HL-60 (cell line): ENCODE measurements at regions not wholly inside any gene's neighbourhood (a gene's known extent, or its start where the extent isn't known, plus 50 kb on each side); places are given as distances from the start of the nearest gene placed in this dataset.
A peak's percentile ranks its signal among the peaks of the same experiment; 100 is the strongest.

Experiments used
- DNase-seq, 2 experiments: peaks; one replicate each; pipeline ENCODE4 v3.0.0-alpha.2; 2010 to 2020; ENCODE audit warnings: low read depth in 1 of 2, low spot score in 1 of 2
- H3K27ac ChIP-seq: fragments of 250-450 bp; sonication (Bioruptor Pico); replicated peaks from 2 replicates; pipeline ENCODE4 v1.5.1; 2020; ENCODE audit warnings: mild to moderate bottlenecking, moderate library complexity
- H3K27me3 ChIP-seq: fragments of 250-450 bp; sonication (Bioruptor Pico); 2 replicates; pipeline ENCODE4 v1.5.1; 2021; ENCODE audit warnings: mild to moderate bottlenecking, moderate library complexity; ENCODE audit not compliant: insufficient read depth, poor library complexity, severe bottlenecking
- H3K4me3 ChIP-seq: replicated peaks from 2 replicates; pipeline ENCODE4 v1.5.1; 2011; ENCODE audit warnings: mild to moderate bottlenecking, control low read depth, low read length; ENCODE audit not compliant: insufficient read depth
- GABPA ChIP-seq: IDR thresholded peaks from 2 replicates; pipeline ENCODE4 v1.6.1; 2012; ENCODE audit warnings: low read depth
- POLR2AphosphoS5 ChIP-seq: IDR thresholded peaks from 2 replicates; pipeline ENCODE4 v1.6.1; 2012; ENCODE audit warnings: low read depth
- SPI1 ChIP-seq: IDR thresholded peaks from 2 replicates; pipeline ENCODE4 v1.6.1; 2012; ENCODE audit warnings: low read depth, mild to moderate bottlenecking, borderline replicate concordance
- TF ChIP-seq, protein P1 (sequence below): IDR thresholded peaks from one replicate; pipeline ENCODE4 v1.5.1; 2011; ENCODE audit warnings: low read length, control low read depth, inconsistent platforms; ENCODE audit not compliant: insufficient read depth
- TF ChIP-seq, protein P2 (sequence below): IDR thresholded peaks from 2 replicates; pipeline ENCODE4 v1.6.1; 2012; ENCODE audit warnings: low read depth; ENCODE audit not compliant: insufficient replicate concordance

GRCh38 chr14:34300882-34301734, 160.9 kb downstream of the SPTSSA start:
- H3K4me3 ChIP-seq, result no peak overlapping the region
- DNase-seq, result peak in 1 of 2 experiments; percentile 8
- no peak for TF ChIP-seq GABPA
- TF ChIP-seq, protein P1, sequence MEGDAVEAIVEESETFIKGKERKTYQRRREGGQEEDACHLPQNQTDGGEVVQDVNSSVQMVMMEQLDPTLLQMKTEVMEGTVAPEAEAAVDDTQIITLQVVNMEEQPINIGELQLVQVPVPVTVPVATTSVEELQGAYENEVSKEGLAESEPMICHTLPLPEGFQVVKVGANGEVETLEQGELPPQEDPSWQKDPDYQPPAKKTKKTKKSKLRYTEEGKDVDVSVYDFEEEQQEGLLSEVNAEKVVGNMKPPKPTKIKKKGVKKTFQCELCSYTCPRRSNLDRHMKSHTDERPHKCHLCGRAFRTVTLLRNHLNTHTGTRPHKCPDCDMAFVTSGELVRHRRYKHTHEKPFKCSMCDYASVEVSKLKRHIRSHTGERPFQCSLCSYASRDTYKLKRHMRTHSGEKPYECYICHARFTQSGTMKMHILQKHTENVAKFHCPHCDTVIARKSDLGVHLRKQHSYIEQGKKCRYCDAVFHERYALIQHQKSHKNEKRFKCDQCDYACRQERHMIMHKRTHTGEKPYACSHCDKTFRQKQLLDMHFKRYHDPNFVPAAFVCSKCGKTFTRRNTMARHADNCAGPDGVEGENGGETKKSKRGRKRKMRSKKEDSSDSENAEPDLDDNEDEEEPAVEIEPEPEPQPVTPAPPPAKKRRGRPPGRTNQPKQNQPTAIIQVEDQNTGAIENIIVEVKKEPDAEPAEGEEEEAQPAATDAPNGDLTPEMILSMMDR, result peak; percentile 10
- no peaks in the 10 kb centered on the region for H3K27me3 ChIP-seq
- H3K27ac ChIP-seq, result no peak overlapping the region

GRCh38 chr14:34300330-34300729, 161.7 kb downstream of the SPTSSA start:
- H3K4me3 ChIP-seq, result no peak overlapping the region
- no peaks in the 10 kb centered on the region for H3K27me3 ChIP-seq
- DNase-seq, result no peak
- TF ChIP-seq SPI1 (no peak), GABPA (no peak), POLR2AphosphoS5 (no peak)
- TF ChIP-seq, protein P1, result no peak
- TF ChIP-seq, protein P2, sequence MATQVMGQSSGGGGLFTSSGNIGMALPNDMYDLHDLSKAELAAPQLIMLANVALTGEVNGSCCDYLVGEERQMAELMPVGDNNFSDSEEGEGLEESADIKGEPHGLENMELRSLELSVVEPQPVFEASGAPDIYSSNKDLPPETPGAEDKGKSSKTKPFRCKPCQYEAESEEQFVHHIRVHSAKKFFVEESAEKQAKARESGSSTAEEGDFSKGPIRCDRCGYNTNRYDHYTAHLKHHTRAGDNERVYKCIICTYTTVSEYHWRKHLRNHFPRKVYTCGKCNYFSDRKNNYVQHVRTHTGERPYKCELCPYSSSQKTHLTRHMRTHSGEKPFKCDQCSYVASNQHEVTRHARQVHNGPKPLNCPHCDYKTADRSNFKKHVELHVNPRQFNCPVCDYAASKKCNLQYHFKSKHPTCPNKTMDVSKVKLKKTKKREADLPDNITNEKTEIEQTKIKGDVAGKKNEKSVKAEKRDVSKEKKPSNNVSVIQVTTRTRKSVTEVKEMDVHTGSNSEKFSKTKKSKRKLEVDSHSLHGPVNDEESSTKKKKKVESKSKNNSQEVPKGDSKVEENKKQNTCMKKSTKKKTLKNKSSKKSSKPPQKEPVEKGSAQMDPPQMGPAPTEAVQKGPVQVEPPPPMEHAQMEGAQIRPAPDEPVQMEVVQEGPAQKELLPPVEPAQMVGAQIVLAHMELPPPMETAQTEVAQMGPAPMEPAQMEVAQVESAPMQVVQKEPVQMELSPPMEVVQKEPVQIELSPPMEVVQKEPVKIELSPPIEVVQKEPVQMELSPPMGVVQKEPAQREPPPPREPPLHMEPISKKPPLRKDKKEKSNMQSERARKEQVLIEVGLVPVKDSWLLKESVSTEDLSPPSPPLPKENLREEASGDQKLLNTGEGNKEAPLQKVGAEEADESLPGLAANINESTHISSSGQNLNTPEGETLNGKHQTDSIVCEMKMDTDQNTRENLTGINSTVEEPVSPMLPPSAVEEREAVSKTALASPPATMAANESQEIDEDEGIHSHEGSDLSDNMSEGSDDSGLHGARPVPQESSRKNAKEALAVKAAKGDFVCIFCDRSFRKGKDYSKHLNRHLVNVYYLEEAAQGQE, result no peak
- no peak overlapping the region for H3K27ac ChIP-seq

DNA sequence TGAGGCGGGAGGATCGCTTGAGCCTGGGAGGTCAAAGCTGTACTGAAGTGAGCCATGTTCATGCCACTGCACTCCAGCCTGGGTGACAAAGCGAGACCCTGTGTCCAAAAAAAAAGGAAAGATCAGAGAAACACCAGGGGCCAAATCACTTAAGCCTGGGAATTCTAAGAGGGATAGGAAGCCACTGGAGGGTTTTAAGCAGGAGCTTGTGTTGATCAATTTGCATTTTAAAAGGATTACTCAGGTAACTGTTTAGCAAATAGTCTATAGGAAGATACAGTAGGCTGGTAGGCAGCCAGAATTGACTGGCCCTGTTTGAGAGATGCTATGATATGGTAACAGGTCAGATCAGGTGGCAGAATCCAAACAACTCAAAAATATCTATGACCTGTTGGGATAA, 162.7 kb downstream of the SPTSSA start:
- DNase-seq, result no peak
- H3K27me3 ChIP-seq, result no peaks in the 10 kb centered on the region
- no peak overlapping the region for H3K4me3 ChIP-seq
- H3K27ac ChIP-seq, result no peak overlapping the region
- TF ChIP-seq POLR2AphosphoS5, result no peak
- no peak for TF ChIP-seq SPI1
- TF ChIP-seq, protein P1, result no peak
- TF ChIP-seq GABPA, result no peak
- TF ChIP-seq, protein P2, result no peak
